MCF 10A (cell line): ENCODE measurements at regions not wholly inside any gene's neighbourhood (a gene's known extent, or its start where the extent isn't known, plus 50 kb on each side); places are given as distances from the start of the nearest gene placed in this dataset.
A peak's percentile ranks its signal among the peaks of the same experiment; 100 is the strongest.

Experiments used
- BruUV-seq: library from RNA; stranded (reverse); fragments of 400-500 nt; replicated peaks from 2 replicates; lab custom pipeline; 2021; lab: Mats Ljungman, UMichigan
- CTCF ChIA-PET: fragments of 300-600 bp; sonication (Branson Sonifier 250); formaldehyde crosslinking; extraction: SDS; loops from one replicate; lab custom pipeline; 2021; ENCODE audit warnings: antibody characterized with exemption, inconsistent platforms; lab: Yijun Ruan, JAX
- POLR2A ChIA-PET: fragments of 300-600, 350-650 bp; sonication (Branson Sonifier 250); formaldehyde crosslinking; extraction: SDS; loops from one replicate; lab custom pipeline; 2020; ENCODE audit warnings: antibody characterized with exemption, inconsistent platforms; lab: Yijun Ruan, JAX
- DNase-seq: peaks from one replicate; pipeline ENCODE4 v3.0.0-alpha.2; 2018; ENCODE audit not compliant: unreplicated experiment
- H3K27ac Mint-ChIP-seq: one replicate; pipeline ENCODE4 v1.8.0; 2022; ENCODE audit warnings: mild to moderate bottlenecking, low read depth, mixed read lengths; ENCODE audit not compliant: unreplicated experiment
- H3K27me3 Mint-ChIP-seq: one replicate; pipeline ENCODE4 v1.8.0; 2022; ENCODE audit warnings: mixed read lengths; ENCODE audit not compliant: insufficient read depth, unreplicated experiment
- H3K36me3 Mint-ChIP-seq: one replicate; pipeline ENCODE4 v1.8.0; 2022; ENCODE audit warnings: mild to moderate bottlenecking, moderate library complexity, mixed read lengths; ENCODE audit not compliant: insufficient read depth, unreplicated experiment
- H3K4me1 Mint-ChIP-seq: one replicate; pipeline ENCODE4 v1.8.0; 2022; ENCODE audit warnings: mixed read lengths; ENCODE audit not compliant: insufficient read depth, unreplicated experiment
- H3K4me3 Mint-ChIP-seq: one replicate; pipeline ENCODE4 v1.8.0; 2022; ENCODE audit warnings: mild to moderate bottlenecking, moderate library complexity, mixed read lengths; ENCODE audit not compliant: unreplicated experiment
- H3K9me3 Mint-ChIP-seq: one replicate; pipeline ENCODE4 v1.8.0; 2022; ENCODE audit warnings: mixed read lengths; ENCODE audit not compliant: unreplicated experiment
- CTCF ChIP-seq: fragments of 200-600 bp; IDR thresholded peaks from one replicate; pipeline ENCODE4 v1.8.0; 2022; ENCODE audit warnings: antibody characterized with exemption, mild to moderate bottlenecking; ENCODE audit not compliant: unreplicated experiment
- intact Hi-C: fragments of 100-400 bp; cut with micrococcal nuclease; formaldehyde crosslinking; loops from 2 replicates; pipeline ENCODE4 v1.14.1; 2022

- Mint-ChIP-seq H3K4me3 (no peak overlapping the region), H3K27me3 (no peaks in the 10 kb centered on the region), H3K36me3 (no peaks in the 10 kb centered on the region), H3K4me1 (peaks cover 11% of the 10 kb centered on the region), H3K9me3 (peaks cover 1% of the 10 kb centered on the region), H3K27ac (no peak overlapping the region)
- TF ChIP-seq CTCF, result no peak
- ChIA-PET CTCF (interaction anchor here (0.7 kb wide), 1 partner anchor 19 kb away, joined by 3 read pairs; no protein-coding TSS in a partner anchor), POLR2A (interaction anchor here (0.7 to 0.9 kb wide), 2 partner anchors 23 to 38 kb away, joined by 3 read pairs; no protein-coding TSS in a partner anchor)
- no peak for DNase-seq
- no TSS peak for BruUV-seq
- intact Hi-C loops, result no loop called here
Observed at GRCh38 chr5:124602925-124603650, 143.4 kb downstream of the ZNF608 start.

GRCh38 chr5:124599028-124599973, 147.1 kb downstream of the ZNF608 start:
- peak; percentile 45 for DNase-seq
- peaks cover 23% of the 10 kb centered on the region for H3K4me1 Mint-ChIP-seq
- BruUV-seq, result no TSS peak
- H3K36me3 Mint-ChIP-seq, result no peaks in the 10 kb centered on the region
- TF ChIP-seq CTCF, result no peak
- H3K4me3 Mint-ChIP-seq, result peak overlapping the region; percentile 10
- ChIA-PET POLR2A (interaction anchor here (0.5 to 1.8 kb wide), 10 partner anchors 12 to 717 kb away, joined by 3 to 8 read pairs (median 3); no protein-coding TSS in a partner anchor), CTCF (no interaction called here)
- intact Hi-C loops, result loop anchor here (10.0 kb wide), 1 partner anchor 816 kb away; no protein-coding TSS in a partner anchor
- no peaks in the 10 kb centered on the region for H3K27me3 Mint-ChIP-seq
- H3K9me3 Mint-ChIP-seq, result no peaks in the 10 kb centered on the region
- peak overlapping the region; percentile 78 for H3K27ac Mint-ChIP-seq

- ChIA-PET CTCF (interaction anchor here (0.7 to 1.1 kb wide), 5 partner anchors 13 to 417 kb away, joined by 3 to 5 read pairs (median 3); no protein-coding TSS in a partner anchor), POLR2A (interaction anchor here (0.7 to 1.7 kb wide), 7 partner anchors 38 to 631 kb away, joined by 3 to 4 read pairs (median 3); no protein-coding TSS in a partner anchor)
- Mint-ChIP-seq H3K27ac (peak overlapping the region; percentile 55), H3K4me3 (no peak overlapping the region), H3K36me3 (no peaks in the 10 kb centered on the region), H3K27me3 (no peaks in the 10 kb centered on the region), H3K4me1 (peaks cover 23% of the 10 kb centered on the region), H3K9me3 (no peaks in the 10 kb centered on the region)
- intact Hi-C loops, result loop anchor here (10.0 kb wide), 1 partner anchor 818 kb away; no protein-coding TSS in a partner anchor
- BruUV-seq, result no TSS peak
- no peak for TF ChIP-seq CTCF
- peak; percentile 82 for DNase-seq
Observed at GRCh38 chr5:124596595-124597421, 149.6 kb downstream of the ZNF608 start.
